ENCODE measurements at regions not wholly inside any gene's neighbourhood (a gene's known extent, or its start where the extent isn't known, plus 50 kb on each side); places are given as distances from the start of the nearest gene placed in this dataset.

GRCh38 chr4:159980826-159981468 lies 878.1 kb downstream of the RAPGEF2 start:
- CTCF ChIA-PET = no interaction called here
- ATAC-seq (no peak), DNase-seq (no peak)
- Mint-ChIP-seq H3K36me3 (no peaks in the 10 kb centered on the region), H3K4me3 (no peak overlapping the region), H3K9me3 (ENCODE audit: low read depth) (no peaks in the 10 kb centered on the region), H3K27me3 (no peaks in the 10 kb centered on the region), H3K4me1 (no peaks in the 10 kb centered on the region), H3K27ac (no peak overlapping the region)

- no peaks in the 10 kb centered on the region for H3K9me3 Mint-ChIP-seq (ENCODE audit: low read depth)
- CTCF ChIA-PET = no interaction called here
- no peak for ATAC-seq
- H3K4me1 Mint-ChIP-seq = no peaks in the 10 kb centered on the region
- H3K27ac Mint-ChIP-seq = no peak overlapping the region
- no peak overlapping the region for H3K4me3 Mint-ChIP-seq
- no peaks in the 10 kb centered on the region for H3K36me3 Mint-ChIP-seq
- DNase-seq = no peak
- H3K27me3 Mint-ChIP-seq = no peaks in the 10 kb centered on the region
These were observed 878.6 kb downstream of the RAPGEF2 start for GRCh38 chr4:159981469-159981856.

GRCh38 chr4:159983082-159983481 lies 880.2 kb downstream of the RAPGEF2 start:
- H3K27ac Mint-ChIP-seq = no peak overlapping the region
- H3K9me3 Mint-ChIP-seq (ENCODE audit: low read depth) = no peaks in the 10 kb centered on the region
- no peak for DNase-seq
- no peak for ATAC-seq
- H3K36me3 Mint-ChIP-seq = no peaks in the 10 kb centered on the region
- H3K4me1 Mint-ChIP-seq = no peaks in the 10 kb centered on the region
- CTCF ChIA-PET = no interaction called here
- H3K27me3 Mint-ChIP-seq = no peaks in the 10 kb centered on the region
- no peak overlapping the region for H3K4me3 Mint-ChIP-seq

- Mint-ChIP-seq H3K27me3 (no peaks in the 10 kb centered on the region), H3K4me3 (no peak overlapping the region), H3K9me3 (ENCODE audit: low read depth) (peaks cover 7% of the 10 kb centered on the region), H3K36me3 (no peaks in the 10 kb centered on the region), H3K27ac (no peak overlapping the region), H3K4me1 (no peaks in the 10 kb centered on the region)
- DNase-seq (no peak), ATAC-seq (no peak)
- CTCF ChIA-PET = no interaction called here
These were observed 907.0 kb downstream of the RAPGEF2 start for GRCh38 chr4:160009656-160010493.

- H3K4me3 Mint-ChIP-seq = no peak overlapping the region
- H3K9me3 Mint-ChIP-seq (ENCODE audit: low read depth) = peaks cover 6% of the 10 kb centered on the region
- no peaks in the 10 kb centered on the region for H3K36me3 Mint-ChIP-seq
- H3K4me1 Mint-ChIP-seq = no peaks in the 10 kb centered on the region
- no peak for DNase-seq
- no peak overlapping the region for H3K27ac Mint-ChIP-seq
- no peak for ATAC-seq
- CTCF ChIA-PET = no interaction called here
- H3K27me3 Mint-ChIP-seq = no peaks in the 10 kb centered on the region
These were observed 917.1 kb downstream of the RAPGEF2 start for GRCh38 chr4:160019936-160020335.

- no peak overlapping the region for H3K4me3 Mint-ChIP-seq
- H3K27ac Mint-ChIP-seq = no peak overlapping the region
- H3K36me3 Mint-ChIP-seq = no peaks in the 10 kb centered on the region
- H3K27me3 Mint-ChIP-seq = no peaks in the 10 kb centered on the region
- H3K9me3 Mint-ChIP-seq (ENCODE audit: low read depth) = peaks cover 6% of the 10 kb centered on the region
- ATAC-seq = no peak
- H3K4me1 Mint-ChIP-seq = no peaks in the 10 kb centered on the region
- CTCF ChIA-PET = no interaction called here
- DNase-seq = no peak
These were observed 917.9 kb downstream of the RAPGEF2 start for GRCh38 chr4:160020804-160021203.

- ATAC-seq (no peak), DNase-seq (no peak)
- Mint-ChIP-seq H3K4me3 (no peak overlapping the region), H3K4me1 (no peaks in the 10 kb centered on the region), H3K27me3 (no peaks in the 10 kb centered on the region), H3K27ac (no peak overlapping the region), H3K9me3 (ENCODE audit: low read depth) (peaks cover 2% of the 10 kb centered on the region), H3K36me3 (no peaks in the 10 kb centered on the region)
- CTCF ChIA-PET = no interaction called here
These were observed 919.0 kb downstream of the RAPGEF2 start for GRCh38 chr4:160021870-160022269.

- DNase-seq (no peak), ATAC-seq (no peak)
- Mint-ChIP-seq H3K4me3 (no peak overlapping the region), H3K27me3 (no peaks in the 10 kb centered on the region), H3K27ac (no peak overlapping the region), H3K9me3 (ENCODE audit: low read depth) (no peaks in the 10 kb centered on the region), H3K4me1 (no peaks in the 10 kb centered on the region), H3K36me3 (no peaks in the 10 kb centered on the region)
- CTCF ChIA-PET = no interaction called here
These were observed 923.8 kb downstream of the RAPGEF2 start for GRCh38 chr4:160026721-160027120.

- Mint-ChIP-seq H3K36me3 (no peaks in the 10 kb centered on the region), H3K27ac (no peak overlapping the region), H3K27me3 (no peaks in the 10 kb centered on the region), H3K9me3 (ENCODE audit: low read depth) (no peaks in the 10 kb centered on the region), H3K4me1 (no peaks in the 10 kb centered on the region), H3K4me3 (no peak overlapping the region)
- CTCF ChIA-PET = no interaction called here
- ATAC-seq = no peak
- no peak for DNase-seq
These were observed 931.6 kb downstream of the RAPGEF2 start for GRCh38 chr4:160034501-160034900.

- H3K4me1 Mint-ChIP-seq = no peaks in the 10 kb centered on the region
- H3K9me3 Mint-ChIP-seq (ENCODE audit: low read depth) = no peaks in the 10 kb centered on the region
- no peak overlapping the region for H3K4me3 Mint-ChIP-seq
- no peaks in the 10 kb centered on the region for H3K36me3 Mint-ChIP-seq
- H3K27me3 Mint-ChIP-seq = no peaks in the 10 kb centered on the region
- DNase-seq (no peak), ATAC-seq (no peak)
- CTCF ChIA-PET = interaction anchor here (1.0 kb wide), 1 partner anchor 91 kb away, joined by 3 read pairs; no protein-coding TSS in a partner anchor
- no peak overlapping the region for H3K27ac Mint-ChIP-seq
These were observed 935.7 kb downstream of the RAPGEF2 start for GRCh38 chr4:160038615-160039014.

GRCh38 chr4:160044693-160045092 lies 941.8 kb downstream of the RAPGEF2 start:
- no peak overlapping the region for H3K4me3 Mint-ChIP-seq
- H3K9me3 Mint-ChIP-seq (ENCODE audit: low read depth) = no peaks in the 10 kb centered on the region
- H3K36me3 Mint-ChIP-seq = no peaks in the 10 kb centered on the region
- no peak overlapping the region for H3K27ac Mint-ChIP-seq
- no peaks in the 10 kb centered on the region for H3K27me3 Mint-ChIP-seq
- CTCF ChIA-PET = no interaction called here
- no peaks in the 10 kb centered on the region for H3K4me1 Mint-ChIP-seq
- ATAC-seq = no peak
- DNase-seq = no peak

- DNase-seq (no peak), ATAC-seq (no peak)
- no peaks in the 10 kb centered on the region for H3K36me3 Mint-ChIP-seq
- H3K9me3 Mint-ChIP-seq (ENCODE audit: low read depth) = peaks cover 9% of the 10 kb centered on the region
- no peak overlapping the region for H3K27ac Mint-ChIP-seq
- CTCF ChIA-PET = no interaction called here
- no peaks in the 10 kb centered on the region for H3K27me3 Mint-ChIP-seq
- H3K4me1 Mint-ChIP-seq = no peaks in the 10 kb centered on the region
- H3K4me3 Mint-ChIP-seq = no peak overlapping the region
These were observed 979.7 kb downstream of the RAPGEF2 start for GRCh38 chr4:160082432-160083207.

- ATAC-seq = no peak
- H3K27ac Mint-ChIP-seq = no peak overlapping the region
These were observed 988.8 kb downstream of the RAPGEF2 start for GRCh38 chr4:160091631-160092030.

GRCh38 chr4:160100316-160100715 lies 997.4 kb downstream of the RAPGEF2 start:
- ATAC-seq (no peak), DNase-seq (no peak)
- Mint-ChIP-seq H3K9me3 (ENCODE audit: low read depth) (peaks cover 3% of the 10 kb centered on the region), H3K36me3 (no peaks in the 10 kb centered on the region), H3K4me3 (no peak overlapping the region), H3K27ac (no peak overlapping the region), H3K4me1 (no peaks in the 10 kb centered on the region), H3K27me3 (no peaks in the 10 kb centered on the region)
- CTCF ChIA-PET = no interaction called here

More at GRCh38 chr4:160091631-160092030, 988.8 kb downstream of the RAPGEF2 start:
- Mint-ChIP-seq H3K9me3 (ENCODE audit: low read depth) (peaks cover 18% of the 10 kb centered on the region), H3K36me3 (no peaks in the 10 kb centered on the region), H3K27me3 (no peaks in the 10 kb centered on the region), H3K4me1 (no peaks in the 10 kb centered on the region), H3K4me3 (no peak overlapping the region)
- no peak for DNase-seq
- CTCF ChIA-PET = no interaction called here

All from activated CD8-positive, alpha-beta memory T cell treated with anti-CD3 and anti-CD28 coated beads, Interleukin-2, amount 10 ng/mL, durations not matched to agents 7 days and 5 days (primary cell).